Loucy (cell line): ENCODE measurements at regions not wholly inside any gene's neighbourhood (a gene's known extent, or its start where the extent isn't known, plus 50 kb on each side); places are given as distances from the start of the nearest gene placed in this dataset.

Experiments
- H2AFZ ChIP-seq: fragments of 200-600 bp; sonication (generic); 2 replicates; pipeline ENCODE4 v1.6.0; 2016; ENCODE audit warnings: antibody characterized with exemption, mild to moderate bottlenecking, low read length, moderate library complexity
- H3F3A ChIP-seq: fragments of 200-600 bp; 2 replicates; pipeline ENCODE4 v1.6.0; 2016; ENCODE audit warnings: antibody characterized with exemption, low read depth, mild to moderate bottlenecking
- H3K27me3 ChIP-seq: fragments of 200-600 bp; sonication (generic); 2 replicates; pipeline ENCODE4 v1.6.1; 2014; ENCODE audit warnings: low read length, mild to moderate bottlenecking; ENCODE audit not compliant: insufficient read depth, poor library complexity, severe bottlenecking
- H3K36me3 ChIP-seq: fragments of 200-600 bp; sonication (generic); 2 replicates; pipeline ENCODE4 v1.6.1; 2016; ENCODE audit warnings: low read length; ENCODE audit not compliant: insufficient read depth
- H3K4me1 ChIP-seq: fragments of 200-600 bp; sonication (generic); 2 replicates; pipeline ENCODE4 v1.5.1; 2014; ENCODE audit warnings: low read length, mild to moderate bottlenecking; ENCODE audit not compliant: insufficient read depth, poor library complexity, severe bottlenecking
- H3K4me2 ChIP-seq: fragments of 200-600 bp; sonication (generic); 2 replicates; pipeline ENCODE4 v1.6.0; 2014; ENCODE audit warnings: antibody characterized with exemption, low read length, low read depth, mild to moderate bottlenecking; ENCODE audit not compliant: poor library complexity, severe bottlenecking
- H3K4me3 ChIP-seq: fragments of 200-600 bp; sonication (generic); 2 replicates; pipeline ENCODE4 v1.5.1; 2014; ENCODE audit warnings: low read length, mild to moderate bottlenecking, mixed read lengths; ENCODE audit not compliant: poor library complexity, severe bottlenecking
- H3K79me2 ChIP-seq: fragments of 200-600 bp; sonication (generic); 2 replicates; pipeline ENCODE4 v1.6.1; 2014; ENCODE audit warnings: low read length; ENCODE audit not compliant: insufficient read depth
- H3K9ac ChIP-seq: fragments of 200-600 bp; sonication (generic); 2 replicates; pipeline ENCODE4 v1.6.0; 2014; ENCODE audit warnings: mild to moderate bottlenecking, low read depth, low read length, moderate library complexity; ENCODE audit not compliant: poor library complexity, severe bottlenecking
- H3K9me2 ChIP-seq: fragments of 200-600 bp; sonication (generic); replicated peaks from 2 replicates; pipeline ENCODE4 v1.6.1; 2016; ENCODE audit warnings: low read depth, low read length, mixed read lengths
- H3K9me3 ChIP-seq: fragments of 200-600 bp; sonication (generic); 2 replicates; pipeline ENCODE4 v1.6.1; 2014; ENCODE audit warnings: mild to moderate bottlenecking, antibody characterized with exemption, low read length, low read depth; ENCODE audit not compliant: insufficient read depth
- H4K20me1 ChIP-seq: fragments of 200-600 bp; sonication (generic); 2 replicates; pipeline ENCODE4 v1.6.0; 2014; ENCODE audit warnings: antibody characterized with exemption, low read length, mild to moderate bottlenecking; ENCODE audit not compliant: insufficient read depth, poor library complexity, severe bottlenecking
- EZH2phosphoT487 ChIP-seq: fragments of 200-600 bp; IDR thresholded peaks from 2 replicates; pipeline ENCODE4 v1.6.1; 2018; ENCODE audit warnings: antibody characterized with exemption, mild to moderate bottlenecking, moderate library complexity, borderline replicate concordance
- TF ChIP-seq, protein P1 (sequence below): fragments of 200-600 bp; sonication (generic); conservative IDR thresholded peaks from 2 replicates; pipeline ENCODE4 v1.5.1; 2014; ENCODE audit warnings: mild to moderate bottlenecking, antibody characterized with exemption, low read length

DNA sequence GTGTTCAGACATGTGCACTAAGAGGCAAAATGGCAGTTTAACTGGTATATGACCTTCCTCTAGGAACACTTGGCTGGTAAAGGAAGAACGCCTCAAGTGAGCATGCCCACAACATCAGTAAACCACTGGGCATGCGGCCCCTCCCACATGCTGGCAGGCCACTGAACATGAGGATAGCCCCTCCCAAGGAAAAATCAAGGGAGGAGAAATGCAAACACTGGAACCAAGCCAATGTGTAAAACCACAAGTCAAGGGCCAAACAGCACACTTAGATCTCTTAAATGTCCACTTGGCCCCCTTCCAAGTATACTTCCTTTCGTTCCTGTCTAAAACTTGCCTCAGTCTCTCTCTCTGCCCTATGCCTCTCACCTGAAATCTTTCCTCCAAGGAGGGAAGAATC, 980.8 kb downstream of the TSN start:
- Histone ChIP-seq H2AFZ (no peak overlapping the region), H3K4me3 (no peak overlapping the region), H3K36me3 (no peaks in the 10 kb centered on the region), H3F3A (no peaks in the 10 kb centered on the region), H3K9me3 (no peaks in the 10 kb centered on the region), H3K79me2 (no peaks in the 10 kb centered on the region), H4K20me1 (no peaks in the 10 kb centered on the region), H3K27me3 (no peaks in the 10 kb centered on the region), H3K9ac (no peak overlapping the region), H3K4me2 (no peak overlapping the region), H3K4me1 (no peaks in the 10 kb centered on the region), H3K9me2 (no peaks in the 10 kb centered on the region)
- TF ChIP-seq, protein P1, sequence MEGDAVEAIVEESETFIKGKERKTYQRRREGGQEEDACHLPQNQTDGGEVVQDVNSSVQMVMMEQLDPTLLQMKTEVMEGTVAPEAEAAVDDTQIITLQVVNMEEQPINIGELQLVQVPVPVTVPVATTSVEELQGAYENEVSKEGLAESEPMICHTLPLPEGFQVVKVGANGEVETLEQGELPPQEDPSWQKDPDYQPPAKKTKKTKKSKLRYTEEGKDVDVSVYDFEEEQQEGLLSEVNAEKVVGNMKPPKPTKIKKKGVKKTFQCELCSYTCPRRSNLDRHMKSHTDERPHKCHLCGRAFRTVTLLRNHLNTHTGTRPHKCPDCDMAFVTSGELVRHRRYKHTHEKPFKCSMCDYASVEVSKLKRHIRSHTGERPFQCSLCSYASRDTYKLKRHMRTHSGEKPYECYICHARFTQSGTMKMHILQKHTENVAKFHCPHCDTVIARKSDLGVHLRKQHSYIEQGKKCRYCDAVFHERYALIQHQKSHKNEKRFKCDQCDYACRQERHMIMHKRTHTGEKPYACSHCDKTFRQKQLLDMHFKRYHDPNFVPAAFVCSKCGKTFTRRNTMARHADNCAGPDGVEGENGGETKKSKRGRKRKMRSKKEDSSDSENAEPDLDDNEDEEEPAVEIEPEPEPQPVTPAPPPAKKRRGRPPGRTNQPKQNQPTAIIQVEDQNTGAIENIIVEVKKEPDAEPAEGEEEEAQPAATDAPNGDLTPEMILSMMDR, result no peak
- TF ChIP-seq EZH2phosphoT487, result no peak

DNA sequence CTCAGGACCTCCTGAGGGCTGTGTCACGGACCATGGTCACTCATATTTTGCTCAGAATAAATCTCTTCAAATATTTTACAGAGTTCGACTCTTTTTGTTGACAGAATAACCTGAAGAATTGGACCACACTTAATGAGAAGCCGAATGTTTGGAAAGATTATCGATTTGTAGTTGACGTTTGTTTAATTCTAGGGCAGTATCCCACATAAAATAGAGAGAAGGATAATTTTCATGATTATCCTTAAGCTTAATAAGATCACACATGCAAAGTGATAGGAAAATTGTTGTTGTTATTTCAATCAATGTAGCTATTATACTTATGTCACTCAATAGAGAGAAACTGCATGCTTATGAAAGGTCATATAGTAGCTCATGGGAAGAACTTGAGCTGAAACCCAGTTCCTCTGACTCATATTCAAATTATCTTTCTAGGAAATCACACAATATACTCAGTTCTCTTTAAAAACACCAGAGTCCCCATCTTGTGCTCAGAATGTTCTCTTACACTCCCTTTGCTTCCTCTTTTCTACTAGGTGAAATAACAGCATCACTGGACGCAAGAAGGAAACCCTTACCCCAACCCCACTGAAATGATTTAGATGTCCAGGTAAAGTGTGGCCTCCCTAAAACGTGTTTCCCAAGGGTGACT, 982.1 kb downstream of the TSN start:
- TF ChIP-seq, protein P1, result no peak
- TF ChIP-seq EZH2phosphoT487, result no peak
- H3K9me2 ChIP-seq, result no peaks in the 10 kb centered on the region
- no peak overlapping the region for H3K4me2 ChIP-seq
- no peaks in the 10 kb centered on the region for H3K4me1 ChIP-seq
- H3K79me2 ChIP-seq, result no peaks in the 10 kb centered on the region
- no peak overlapping the region for H2AFZ ChIP-seq
- H3K27me3 ChIP-seq, result no peaks in the 10 kb centered on the region
- H3K9ac ChIP-seq, result no peak overlapping the region
- no peaks in the 10 kb centered on the region for H4K20me1 ChIP-seq
- H3K9me3 ChIP-seq, result no peaks in the 10 kb centered on the region
- no peak overlapping the region for H3K4me3 ChIP-seq
- no peaks in the 10 kb centered on the region for H3F3A ChIP-seq
- H3K36me3 ChIP-seq, result no peaks in the 10 kb centered on the region

DNA sequence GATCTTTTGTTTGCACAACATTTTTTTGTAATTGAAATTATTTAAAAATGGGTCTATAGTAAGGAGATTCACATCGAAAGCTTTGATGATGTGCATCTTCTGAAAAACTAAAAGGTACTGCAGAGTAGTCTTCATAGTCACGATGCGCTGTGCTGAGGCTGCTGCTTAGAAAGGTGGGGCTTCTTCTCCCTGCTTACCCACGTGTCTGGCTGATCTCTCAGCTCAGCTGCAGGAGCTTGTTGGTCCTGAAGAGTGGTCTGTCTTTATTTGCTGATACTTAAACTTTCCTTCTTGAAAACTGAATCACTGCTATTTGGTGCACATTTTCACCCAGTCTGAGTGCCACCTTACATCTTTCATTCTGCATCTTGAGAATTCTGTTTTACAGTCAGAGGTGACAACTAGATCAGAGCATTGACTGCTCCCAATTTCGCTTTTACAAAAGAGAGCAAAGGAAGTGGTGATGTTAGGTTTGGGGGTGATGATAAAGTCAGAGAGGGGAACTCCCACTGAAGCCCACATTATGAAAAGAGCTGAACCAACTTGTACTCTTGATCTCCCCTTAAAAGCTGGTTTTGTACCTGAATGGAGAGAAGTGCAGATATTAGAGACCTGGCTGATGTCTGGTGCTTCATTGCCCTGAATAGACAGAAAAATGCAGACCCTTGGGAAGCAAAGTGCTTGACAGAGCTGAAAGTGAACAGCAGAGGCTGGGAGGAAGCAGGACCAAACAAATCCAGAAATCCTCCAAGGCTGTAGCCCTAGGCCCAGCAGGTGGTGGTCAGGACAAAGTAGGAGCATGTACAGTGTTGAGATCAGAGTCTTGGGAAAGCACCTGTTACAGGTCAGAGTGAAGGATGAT, 984.5 kb downstream of the TSN start:
- TF ChIP-seq EZH2phosphoT487, result no peak
- TF ChIP-seq, protein P1, result no peak
- H2AFZ ChIP-seq, result no peak overlapping the region
- no peak overlapping the region for H3K4me3 ChIP-seq
- H3F3A ChIP-seq, result no peaks in the 10 kb centered on the region
- H3K27me3 ChIP-seq, result no peaks in the 10 kb centered on the region
- H3K79me2 ChIP-seq, result no peaks in the 10 kb centered on the region
- no peaks in the 10 kb centered on the region for H4K20me1 ChIP-seq
- H3K4me1 ChIP-seq, result no peaks in the 10 kb centered on the region
- no peak overlapping the region for H3K4me2 ChIP-seq
- no peak overlapping the region for H3K9ac ChIP-seq
- no peaks in the 10 kb centered on the region for H3K36me3 ChIP-seq
- no peaks in the 10 kb centered on the region for H3K9me2 ChIP-seq
- no peaks in the 10 kb centered on the region for H3K9me3 ChIP-seq
